Right hindlimb (tissue), 1 donor: ENCODE measurements at regions not wholly inside any gene's neighbourhood (a gene's known extent, or its start where the extent isn't known, plus 50 kb on each side); places are given as distances from the start of the nearest gene placed in this dataset.

Experiments
- DNase-seq: peaks from one replicate; pipeline ENCODE4 v3.0.0-alpha.2; 2018

DNA sequence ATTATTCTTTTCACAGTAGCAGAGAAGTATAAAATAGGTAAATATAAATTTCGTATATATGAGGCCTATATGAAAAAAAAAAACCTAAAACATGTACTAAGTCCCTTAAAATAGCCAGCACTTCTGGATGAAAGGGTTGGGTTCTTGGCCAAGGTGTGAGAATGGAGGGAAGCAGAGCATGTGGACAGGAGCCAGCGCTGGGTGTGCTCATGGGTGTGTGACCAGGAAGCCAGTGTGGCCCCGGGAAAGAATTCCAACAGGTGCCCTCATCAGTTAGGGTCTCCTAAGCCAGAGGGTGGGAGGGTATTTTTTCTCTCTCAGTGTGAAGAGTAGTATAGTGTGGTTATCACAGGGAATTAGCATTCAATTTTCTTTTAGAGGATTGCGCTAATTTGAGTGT, 401.9 kb upstream of the IGFBP3 start:
- DNase-seq = no peak

DNA sequence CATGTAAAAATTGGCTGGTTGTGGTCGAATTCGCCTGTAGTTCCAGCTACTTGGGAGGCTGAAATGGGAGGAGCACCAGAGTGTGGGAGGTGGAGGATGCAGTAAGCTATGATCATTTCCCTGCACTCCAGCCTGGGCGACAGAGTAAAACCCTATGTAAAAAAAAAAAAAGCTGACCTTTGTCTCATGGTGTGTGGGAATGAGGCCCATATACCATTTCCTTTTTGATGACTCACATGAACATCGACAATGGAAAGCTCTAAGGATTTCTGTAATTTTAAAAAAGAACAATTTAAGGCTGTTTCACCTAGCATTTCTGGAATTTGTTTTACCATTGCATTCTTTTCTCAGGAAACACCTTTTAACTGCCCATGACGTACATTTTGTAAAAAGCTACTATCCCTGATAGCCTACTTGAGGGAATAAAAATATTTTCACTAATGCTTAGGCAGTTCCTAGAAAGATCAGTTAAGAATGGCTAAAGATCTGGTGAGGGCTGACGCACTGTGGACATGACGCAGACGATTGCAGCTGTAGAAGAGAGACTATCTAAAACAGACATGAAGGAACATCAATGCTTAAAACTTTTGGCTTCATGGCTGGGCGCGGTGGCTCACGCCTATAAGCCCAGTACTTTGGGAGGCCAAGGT, 400.6 kb upstream of the IGFBP3 start:
- DNase-seq = peak; percentile 24

- no peak for DNase-seq
Observed at GRCh38 chr7:46320956-46321355, 399.9 kb upstream of the IGFBP3 start.

GRCh38 chr7:46319841-46320240, 398.8 kb upstream of the IGFBP3 start:
- no peak for DNase-seq

- DNase-seq = no peak
Observed at GRCh38 chr7:46318276-46318675, 397.2 kb upstream of the IGFBP3 start.

- DNase-seq = no peak
Observed at GRCh38 chr7:46317256-46317655, 396.2 kb upstream of the IGFBP3 start.

- no peak for DNase-seq
Observed at GRCh38 chr7:46315891-46316290, 394.8 kb upstream of the IGFBP3 start.

- DNase-seq = no peak
Observed at GRCh38 chr7:46301677-46302076, 380.6 kb upstream of the IGFBP3 start.

DNA sequence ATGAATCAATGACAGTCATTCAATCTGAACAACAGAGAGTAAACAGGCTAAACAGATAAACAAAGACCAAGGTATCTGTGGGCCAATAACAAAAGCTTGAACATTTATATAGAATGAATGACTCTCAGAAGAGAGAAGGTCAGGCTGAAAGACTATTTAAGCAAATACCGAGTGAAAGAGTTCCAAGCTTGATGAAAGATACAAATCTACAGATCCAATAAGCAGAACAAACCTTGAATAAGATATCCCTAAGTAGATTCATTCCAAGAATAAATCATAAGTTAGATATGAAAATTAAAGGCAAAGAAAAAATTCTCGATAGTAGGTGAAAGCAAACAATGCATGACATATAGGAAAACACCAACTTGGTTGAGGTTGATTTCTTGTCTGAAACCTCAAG, 376.4 kb upstream of the IGFBP3 start:
- no peak for DNase-seq

GRCh38 chr7:46296526-46296925, 375.5 kb upstream of the IGFBP3 start:
- DNase-seq = no peak

DNA sequence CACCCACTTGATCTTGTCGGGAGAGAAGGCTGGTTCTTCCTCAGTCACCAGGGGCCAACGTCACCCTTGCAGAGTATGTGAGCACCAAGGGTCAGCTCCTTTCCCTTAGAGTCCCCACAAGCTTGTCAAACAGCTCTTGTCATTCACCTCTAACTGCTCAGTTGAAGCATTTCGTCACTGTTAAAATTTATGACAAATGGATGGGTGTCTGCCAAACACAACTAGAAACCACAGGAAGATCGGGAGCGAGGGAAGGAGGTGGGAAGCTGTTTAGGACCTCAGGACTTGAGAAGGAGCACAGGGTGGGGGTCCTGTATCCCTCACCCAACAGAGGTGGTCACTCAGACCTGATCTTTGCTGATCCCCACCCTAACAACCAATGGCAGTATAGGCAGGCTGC, 373.3 kb upstream of the IGFBP3 start:
- no peak for DNase-seq

GRCh38 chr7:46292741-46293140, 371.7 kb upstream of the IGFBP3 start:
- DNase-seq = no peak

DNA sequence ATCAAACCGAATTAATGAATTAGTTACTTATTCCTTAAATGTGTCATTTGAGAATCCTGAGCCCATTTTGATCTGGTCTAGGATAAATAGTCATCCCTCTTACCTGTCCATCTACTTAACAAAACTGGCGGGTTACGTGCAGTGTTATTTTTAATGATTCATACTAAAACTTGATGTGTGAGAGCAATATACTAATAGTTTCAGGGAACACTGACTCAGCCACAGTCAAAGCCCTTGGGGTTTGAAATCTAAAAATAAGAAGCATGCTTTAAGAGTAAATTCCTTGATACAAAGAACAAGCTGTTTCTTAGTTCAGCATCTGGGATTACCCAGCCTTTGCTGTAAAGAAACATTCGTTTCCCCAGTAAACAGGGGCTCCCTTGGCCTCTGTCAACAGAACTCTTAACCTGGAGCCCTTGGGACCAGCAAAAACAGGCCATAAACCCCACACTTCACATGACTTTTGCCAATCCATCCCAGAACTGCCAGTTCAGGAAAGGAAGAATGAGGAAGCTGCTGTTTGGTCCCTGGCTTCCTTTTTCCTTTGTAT, 370.6 kb upstream of the IGFBP3 start:
- peak; percentile 43 for DNase-seq

DNA sequence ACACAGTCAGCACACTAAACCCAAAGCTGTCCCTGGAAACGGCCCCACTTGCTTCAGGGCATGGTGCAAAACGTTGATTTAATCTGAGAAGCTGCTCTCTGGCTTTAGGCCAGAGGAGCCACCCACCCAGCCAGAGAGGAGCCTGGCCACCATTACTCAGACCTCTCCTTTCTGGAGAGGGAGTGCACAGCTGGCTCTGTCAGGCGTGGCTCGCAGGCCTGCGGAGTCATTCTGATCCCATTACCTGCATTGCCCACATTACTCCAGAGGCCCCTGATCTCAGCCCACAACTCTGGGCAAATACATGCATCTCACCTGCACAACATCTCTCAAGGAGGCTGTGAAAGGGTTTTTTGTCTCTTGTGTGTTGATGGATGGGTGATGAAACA, 370.0 kb upstream of the IGFBP3 start:
- no peak for DNase-seq

- no peak for DNase-seq
Observed at GRCh38 chr7:46290374-46291049, 369.4 kb upstream of the IGFBP3 start.

DNA sequence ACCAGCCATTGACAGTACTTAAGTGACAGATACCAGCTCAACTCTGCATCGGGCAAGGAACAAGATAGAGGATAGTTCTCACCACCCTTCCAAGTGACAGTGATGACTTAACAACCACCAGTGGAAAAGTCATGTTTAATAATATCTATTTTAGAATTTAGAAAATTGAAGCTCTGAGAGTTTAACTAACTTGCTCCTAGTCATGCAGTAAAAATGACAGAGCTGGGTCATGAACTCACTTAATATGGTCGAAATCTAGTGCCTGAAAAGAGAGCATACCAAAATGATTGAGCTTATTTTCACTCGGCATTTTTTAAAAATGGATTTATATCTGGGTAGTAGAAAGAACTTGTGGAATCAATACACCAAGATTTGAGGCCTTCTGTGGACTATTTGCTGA, 367.8 kb upstream of the IGFBP3 start:
- DNase-seq = no peak

DNA sequence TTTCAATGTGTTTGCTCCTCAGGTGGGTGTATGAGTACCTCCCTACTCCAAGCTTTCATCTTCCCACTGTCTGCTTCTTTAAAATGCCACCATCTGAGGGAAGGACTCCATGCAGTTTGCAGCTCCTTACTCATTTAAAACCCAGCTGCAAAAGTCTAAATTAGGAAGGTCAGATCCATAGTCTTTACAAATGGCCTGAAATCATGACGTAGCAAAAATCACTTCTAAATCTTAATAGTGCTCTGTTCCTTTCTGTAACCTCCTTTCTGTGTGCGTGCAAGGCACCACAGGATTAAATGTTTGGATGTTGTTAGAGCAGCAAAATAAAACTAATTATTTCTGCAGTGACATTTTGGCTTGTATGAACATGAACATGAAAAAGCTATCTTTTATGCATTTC, 366.9 kb upstream of the IGFBP3 start:
- no peak for DNase-seq

GRCh38 chr7:46286957-46287356, 365.9 kb upstream of the IGFBP3 start:
- DNase-seq = no peak

DNA sequence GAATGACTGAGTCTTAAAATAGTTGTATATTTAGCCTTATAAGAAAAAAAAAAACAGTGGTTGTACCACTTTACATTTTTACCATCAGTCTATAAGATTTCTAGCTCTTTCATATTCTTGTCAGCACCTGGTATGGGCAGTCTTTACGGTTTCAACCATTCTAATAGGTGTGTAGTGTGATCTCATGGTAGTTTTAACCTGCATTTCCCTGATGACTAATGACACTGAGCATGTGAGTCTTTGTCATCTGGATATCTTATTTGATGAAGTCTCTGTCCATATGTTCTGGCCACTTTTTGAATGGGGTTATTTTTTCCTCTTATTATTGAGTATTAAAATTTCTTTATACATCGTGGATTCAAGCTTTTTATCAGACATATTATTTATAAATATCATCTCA, 365.3 kb upstream of the IGFBP3 start:
- DNase-seq = no peak

DNA sequence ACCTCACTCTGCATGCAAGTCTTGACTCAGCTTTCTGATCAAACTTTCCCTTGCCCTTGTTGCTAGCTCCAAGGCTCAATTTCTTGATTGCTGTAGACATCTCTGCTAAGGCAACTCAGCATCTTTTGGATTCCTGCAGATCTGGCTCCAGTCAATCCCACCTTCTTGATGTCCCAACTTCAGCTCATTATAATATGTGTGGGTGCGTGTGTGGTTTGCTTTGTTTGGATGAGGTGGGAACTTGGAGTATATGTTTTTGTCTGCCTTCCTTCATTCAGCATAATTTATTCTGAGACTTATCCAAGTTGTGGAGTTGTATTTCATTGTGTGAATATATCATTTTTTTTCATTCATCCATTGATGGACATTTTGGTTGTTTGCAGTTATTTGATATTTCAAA, 364.8 kb upstream of the IGFBP3 start:
- DNase-seq = no peak

DNA sequence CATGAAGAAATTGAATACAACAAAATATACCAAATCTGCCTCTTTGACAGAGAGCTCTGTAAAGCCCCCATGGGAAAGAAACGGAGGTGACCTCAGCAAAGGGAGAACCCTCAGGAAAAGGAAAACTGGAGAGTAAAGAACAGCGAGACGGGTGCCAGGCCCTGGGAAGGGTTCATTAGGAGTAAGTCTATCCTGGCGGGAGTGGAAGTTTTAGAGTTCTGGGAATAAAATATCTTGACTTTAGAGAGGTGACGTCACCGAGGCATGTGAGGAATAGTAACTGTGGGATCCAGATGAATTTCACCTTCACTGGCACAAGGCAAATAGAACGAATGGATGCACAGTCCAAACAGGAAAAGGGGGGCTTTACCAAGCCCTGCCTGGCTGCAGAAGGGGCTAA, 362.8 kb upstream of the IGFBP3 start:
- no peak for DNase-seq

- no peak for DNase-seq
Observed at GRCh38 chr7:46282155-46282554, 361.1 kb upstream of the IGFBP3 start.

DNA sequence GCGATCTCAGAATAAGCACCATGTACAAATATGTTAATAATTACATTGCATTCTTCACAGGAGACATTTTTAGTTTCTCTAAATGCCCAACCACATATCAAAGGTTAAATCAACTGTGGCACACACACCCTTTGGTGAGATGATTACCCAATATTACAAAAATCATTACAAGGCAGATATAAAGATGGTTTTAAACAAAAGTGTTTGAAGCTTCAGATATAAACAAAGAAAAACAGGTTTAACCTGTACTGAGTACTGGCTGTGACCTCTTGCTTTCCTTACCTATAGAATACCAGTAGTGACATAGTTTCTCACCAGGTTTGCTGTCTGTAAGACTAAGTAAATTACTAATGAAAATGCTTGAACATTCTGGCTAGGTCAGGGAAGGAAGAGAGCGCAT, 360.0 kb upstream of the IGFBP3 start:
- DNase-seq = no peak

GRCh38 chr7:46279290-46279689, 358.2 kb upstream of the IGFBP3 start:
- DNase-seq = no peak

GRCh38 chr7:46264646-46265045, 343.6 kb upstream of the IGFBP3 start:
- no peak for DNase-seq
